NCI-H1694 treated with DMSO at 0.1 percent for 48 hours (cell line): ENCODE measurements at regions not wholly inside any gene's neighbourhood (a gene's known extent, or its start where the extent isn't known, plus 50 kb on each side); places are given as distances from the start of the nearest gene placed in this dataset.

Experiments
- DNase-seq: peaks from one replicate; lab custom pipeline; 2025; lab: John Stamatoyannopoulos, UW

GRCh38 chr12:39125566-39125965, 220.2 kb upstream of the CPNE8 start:
- no peak for DNase-seq

DNA sequence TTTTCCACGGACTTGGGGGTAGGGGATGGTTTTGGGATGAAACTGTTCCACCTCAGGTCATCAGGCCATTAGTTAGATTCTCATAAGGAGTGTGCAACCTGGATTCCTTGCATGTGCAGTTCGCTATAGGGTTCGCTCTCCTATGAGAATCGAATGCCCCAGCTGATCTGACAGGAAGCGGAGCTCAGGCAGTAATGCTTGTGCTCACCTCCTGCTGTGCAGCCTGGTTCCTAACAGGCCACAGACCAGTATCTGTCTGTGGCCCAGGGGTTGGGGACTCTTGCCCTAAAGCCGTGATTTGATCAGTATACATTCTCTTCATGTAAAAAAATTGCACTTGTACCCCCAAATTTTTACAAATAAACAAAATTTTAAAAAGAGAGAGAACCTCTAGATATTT, 219.4 kb upstream of the CPNE8 start:
- DNase-seq: no peak

DNA sequence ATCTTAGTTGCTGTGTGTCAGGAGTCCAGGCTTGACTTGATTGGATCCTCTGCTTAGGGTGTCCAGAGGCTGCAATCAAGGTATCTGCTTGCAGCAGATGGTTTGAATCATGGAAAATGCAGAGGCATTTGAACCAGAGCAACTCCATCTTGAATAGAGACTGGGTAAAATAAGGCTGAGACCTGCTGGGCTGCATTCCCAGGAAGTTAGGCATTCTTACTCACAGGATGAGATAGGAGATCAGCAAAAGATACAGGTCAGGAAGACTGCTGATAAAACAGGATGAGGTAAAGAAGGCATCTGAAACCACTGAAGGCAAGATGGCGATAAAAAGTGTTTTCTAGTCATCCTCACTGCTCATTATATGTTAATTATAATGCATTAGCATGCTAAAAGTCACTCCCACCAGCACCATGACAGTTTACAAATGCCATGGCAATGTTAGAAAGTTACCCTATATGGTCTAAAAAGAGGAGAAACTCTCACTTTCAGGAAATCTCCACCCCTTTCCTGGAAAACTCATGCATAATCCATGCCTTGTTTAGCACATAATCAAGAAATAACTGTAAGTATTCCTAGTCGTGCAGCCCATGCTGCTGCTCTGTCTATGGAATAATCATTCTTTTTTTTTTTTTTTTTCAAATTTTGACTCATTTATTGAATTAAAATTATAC, 218.3 kb upstream of the CPNE8 start:
- no peak for DNase-seq

DNA sequence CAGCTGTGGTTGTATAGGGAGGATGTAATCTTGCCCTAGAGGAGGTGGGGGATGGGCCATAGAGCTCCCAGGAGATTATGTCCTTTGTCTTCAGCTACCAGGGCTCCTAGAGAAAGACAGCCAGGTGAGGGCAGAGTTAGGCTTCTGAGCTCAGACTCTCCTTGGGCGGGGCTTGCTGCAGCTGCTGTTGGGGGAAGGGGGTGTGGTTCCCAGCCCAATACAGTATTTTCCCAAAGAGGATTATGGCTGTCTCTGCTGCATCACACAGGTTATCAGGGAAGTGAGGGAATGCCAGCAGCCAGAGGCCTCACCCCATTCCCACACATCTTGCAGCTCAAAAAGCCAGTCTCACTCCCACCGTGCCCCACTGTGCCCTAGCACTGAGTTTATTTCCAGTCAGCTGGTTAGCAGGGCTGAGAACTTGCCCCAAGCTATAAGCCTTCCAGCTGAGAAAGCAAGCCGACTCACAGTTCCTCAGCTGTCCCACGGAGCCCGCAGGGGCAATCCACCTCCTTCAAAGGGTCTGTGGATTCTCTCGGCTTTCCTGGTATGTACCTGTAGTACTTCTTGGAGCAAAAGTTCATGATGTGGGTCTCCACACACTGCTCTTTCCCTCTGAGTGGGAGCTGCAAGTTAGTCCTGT, 217.3 kb upstream of the CPNE8 start:
- DNase-seq: no peak

GRCh38 chr12:39116861-39117260, 211.5 kb upstream of the CPNE8 start:
- DNase-seq: no peak

DNA sequence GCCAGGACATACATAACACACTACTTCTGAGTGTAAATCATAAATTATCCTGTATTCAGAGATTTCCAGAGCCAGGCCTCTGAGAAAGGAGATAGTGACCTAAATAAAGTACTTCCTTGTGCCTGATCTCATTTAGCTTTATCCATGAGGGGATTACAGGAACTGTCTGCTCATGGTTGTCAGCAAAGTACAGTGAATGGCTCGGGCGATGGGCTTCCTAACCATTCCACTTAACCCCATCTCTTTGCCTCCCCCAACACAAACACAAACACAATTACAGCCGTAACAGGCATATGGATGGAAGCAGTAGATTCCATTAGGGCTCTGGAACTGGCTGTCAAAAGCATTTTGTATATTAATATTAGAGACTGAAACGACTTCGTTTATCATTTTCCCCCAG, 206.7 kb upstream of the CPNE8 start:
- no peak for DNase-seq

DNA sequence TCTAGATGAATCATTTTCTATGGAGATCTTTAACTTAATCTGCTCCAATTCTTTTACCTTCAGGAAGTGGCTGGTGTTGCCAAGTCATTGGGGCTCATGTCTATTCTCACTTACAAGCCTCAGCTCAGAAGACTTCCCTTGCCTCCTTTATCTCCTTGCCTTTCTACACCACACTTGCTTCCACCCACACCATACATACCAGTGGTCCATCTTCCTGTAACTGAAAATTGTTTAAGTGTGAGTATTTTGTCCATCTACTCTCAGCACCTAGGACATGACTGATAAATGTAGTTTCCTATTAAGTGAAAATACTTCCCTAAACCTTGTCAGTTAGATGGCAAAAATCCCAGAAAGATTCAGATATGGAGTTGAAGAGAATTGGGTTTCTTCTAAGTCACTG, 199.7 kb upstream of the CPNE8 start:
- no peak for DNase-seq

DNA sequence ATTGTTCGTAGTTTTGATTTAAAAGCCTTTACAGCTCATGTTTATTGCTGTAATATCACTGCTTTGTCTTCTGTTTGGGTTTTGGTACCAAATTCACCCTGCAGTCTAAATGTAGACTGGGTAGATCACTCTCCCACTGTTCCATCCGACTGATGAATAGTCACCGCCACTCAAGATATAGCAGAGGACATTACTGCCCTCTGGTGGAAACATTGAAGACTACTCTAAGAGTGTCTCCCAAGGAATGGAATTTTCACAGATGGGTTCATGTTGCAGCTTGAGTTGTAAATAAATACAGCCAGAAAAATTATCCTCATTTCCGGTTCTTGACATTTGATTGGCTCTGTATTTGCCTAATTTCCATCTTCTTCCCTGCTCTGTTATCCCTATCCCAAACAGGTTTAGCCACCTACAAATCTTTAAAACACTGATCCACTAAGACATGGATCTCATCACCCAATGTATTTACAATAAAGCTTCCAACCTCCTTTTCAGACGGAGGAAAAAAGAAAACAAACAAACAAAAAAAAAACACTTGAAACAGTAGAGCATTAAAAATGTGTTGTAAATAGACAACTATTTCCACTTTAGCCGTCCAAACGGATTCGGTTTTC, 198.3 kb upstream of the CPNE8 start:
- DNase-seq: peak; percentile 4

DNA sequence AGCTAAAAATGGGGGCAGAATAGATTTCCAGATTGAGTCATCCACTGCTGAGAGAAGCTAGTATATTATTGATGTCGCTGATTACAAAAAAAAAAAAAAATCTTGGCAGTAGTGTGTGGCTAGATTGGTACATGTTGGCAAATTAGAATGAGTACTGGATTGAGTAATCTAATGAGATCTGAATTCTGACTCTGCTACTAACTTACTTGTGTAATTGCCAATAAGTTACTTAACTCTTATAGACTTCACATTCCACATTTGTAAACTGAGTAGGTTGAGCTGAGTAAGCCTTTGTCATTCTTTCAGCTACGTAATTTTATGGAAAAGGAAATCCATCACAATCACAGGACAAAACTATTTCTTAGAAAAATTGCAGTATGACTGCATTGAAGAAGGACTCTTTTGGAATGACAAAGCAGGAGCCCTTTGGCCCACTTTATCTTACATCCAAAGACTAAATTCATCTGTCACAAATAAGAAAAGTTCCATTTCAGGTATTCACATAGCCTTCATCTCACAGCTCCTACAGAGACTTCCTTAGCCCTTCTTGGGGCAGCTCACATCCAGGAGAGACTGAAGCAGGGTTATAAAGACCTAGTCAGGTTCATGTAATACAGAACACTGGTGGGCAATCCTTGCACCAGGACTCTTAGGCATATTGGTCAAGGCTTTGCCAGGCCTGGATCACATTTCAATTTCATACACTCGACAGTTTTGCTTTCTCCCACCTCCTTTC, 197.3 kb upstream of the CPNE8 start:
- no peak for DNase-seq

- DNase-seq: no peak
Measured at GRCh38 chr12:39095636-39096330, 190.4 kb upstream of the CPNE8 start.

DNA sequence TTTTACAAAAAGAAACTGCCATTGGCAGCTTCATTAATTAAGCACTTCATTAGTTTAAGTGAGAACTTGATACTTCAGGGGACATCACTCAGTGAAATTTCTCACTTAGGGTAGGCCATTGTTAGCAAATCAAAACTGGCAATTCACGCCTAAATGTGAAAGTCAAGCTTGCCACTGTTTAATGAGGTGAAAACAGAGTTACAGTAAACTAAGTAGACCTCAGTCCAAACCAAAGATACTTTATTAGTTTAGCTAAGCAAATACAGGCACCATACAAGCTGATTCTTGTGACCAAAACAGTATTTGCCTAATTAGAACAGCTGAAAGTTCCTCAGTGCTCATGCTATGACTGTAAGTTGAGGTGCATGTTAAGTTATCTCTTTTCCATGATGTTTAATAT, 176.5 kb upstream of the CPNE8 start:
- DNase-seq: no peak

- no peak for DNase-seq
Measured at GRCh38 chr12:39077226-39077625, 171.8 kb upstream of the CPNE8 start.

DNA sequence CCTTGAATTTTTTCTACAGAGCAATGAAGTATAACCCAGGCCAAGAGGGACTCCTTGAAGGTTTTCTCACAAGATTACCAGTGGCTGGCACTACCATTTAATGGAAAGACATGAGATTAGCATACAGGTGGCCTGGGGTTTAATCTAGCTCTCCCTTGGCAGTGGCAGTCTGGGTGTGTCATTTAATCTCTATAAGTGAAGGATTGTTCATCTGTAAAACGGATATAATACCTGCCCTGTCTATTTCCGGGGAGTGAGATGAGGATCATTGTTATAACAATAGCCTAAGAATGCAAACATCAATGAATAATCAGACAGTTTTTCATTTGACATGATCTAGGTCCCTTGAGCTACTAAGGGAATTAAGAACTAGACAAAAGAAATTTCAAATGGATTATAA, 168.7 kb upstream of the CPNE8 start:
- DNase-seq: no peak

DNA sequence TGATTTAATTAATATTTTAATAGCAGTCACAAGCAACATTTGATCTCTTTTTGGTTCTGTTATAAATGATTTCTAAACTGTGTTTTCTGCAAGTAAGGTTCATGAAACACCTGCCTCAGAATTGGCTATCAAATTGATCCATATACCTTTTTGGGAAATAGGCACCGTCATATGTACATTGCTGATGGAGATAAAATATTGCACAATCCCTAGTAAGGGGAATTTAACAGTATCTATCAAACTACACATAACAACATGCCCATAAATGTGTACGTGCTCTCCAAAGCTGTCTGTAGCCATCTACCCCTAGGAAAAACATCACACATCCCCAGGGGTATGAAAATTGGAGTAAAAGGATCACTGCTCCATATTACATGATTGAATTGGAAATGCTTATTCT, 167.3 kb upstream of the CPNE8 start:
- no peak for DNase-seq

GRCh38 chr12:39071611-39072010, 166.2 kb upstream of the CPNE8 start:
- DNase-seq: no peak

- DNase-seq: no peak
Measured at GRCh38 chr12:39070775-39071174, 165.4 kb upstream of the CPNE8 start.

DNA sequence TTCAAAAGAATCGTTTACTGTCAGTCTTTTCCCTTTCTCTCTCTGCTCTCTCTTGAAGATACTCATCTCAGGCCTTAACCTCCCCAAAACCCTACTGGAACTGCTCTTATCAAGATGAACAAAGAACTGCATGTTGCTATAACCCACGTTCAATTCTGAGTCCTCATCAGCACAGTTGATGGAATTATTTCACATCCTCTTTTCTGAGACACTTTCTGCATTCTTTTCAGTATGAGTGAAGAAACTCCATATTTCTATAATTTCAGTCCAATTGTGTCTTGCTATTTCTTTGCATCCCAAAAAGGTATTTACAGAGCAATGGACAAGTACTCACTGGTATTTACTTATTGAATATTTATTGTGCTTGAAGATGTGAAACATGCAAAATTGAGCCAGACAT, 160.1 kb upstream of the CPNE8 start:
- no peak for DNase-seq

GRCh38 chr12:39064708-39065107, 159.3 kb upstream of the CPNE8 start:
- DNase-seq: no peak

GRCh38 chr12:39062266-39062996, 157.0 kb upstream of the CPNE8 start:
- no peak for DNase-seq

DNA sequence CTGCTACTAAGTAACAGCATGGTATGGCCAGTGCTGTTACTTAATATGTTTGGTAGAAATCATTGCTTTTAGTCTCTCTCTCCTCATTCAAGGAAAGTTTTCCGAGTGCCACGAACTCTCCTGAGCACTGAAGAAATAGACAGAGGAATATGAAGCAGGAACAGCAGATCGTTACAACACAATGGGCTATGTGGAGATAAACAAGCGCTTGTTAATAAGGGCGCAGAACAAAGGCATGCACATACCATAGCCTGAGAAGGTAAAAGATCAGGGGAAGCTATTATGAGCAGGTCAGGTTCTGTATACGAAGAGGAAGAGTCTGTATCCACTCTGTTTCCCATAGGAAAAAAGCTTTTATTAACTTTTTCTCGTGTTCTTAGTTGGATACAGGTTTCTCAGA, 156.2 kb upstream of the CPNE8 start:
- DNase-seq: no peak

DNA sequence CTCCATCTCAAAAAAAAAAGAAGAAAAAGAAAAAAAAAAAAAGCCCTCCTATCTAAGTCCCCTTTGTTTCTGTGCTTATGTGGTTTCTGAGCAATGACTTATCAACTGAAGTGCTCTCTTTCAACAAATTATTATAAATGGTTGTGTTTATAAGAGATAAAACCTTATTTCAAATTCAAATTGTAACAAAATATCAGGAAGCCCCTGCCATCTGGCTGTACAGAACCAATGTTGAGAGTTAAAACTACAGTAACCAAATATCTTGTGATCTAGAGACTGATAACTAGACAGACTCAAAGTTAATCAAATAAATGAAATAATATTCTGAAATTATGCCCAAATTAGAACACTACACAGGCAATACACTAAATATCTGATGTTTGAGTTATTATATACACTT, 143.0 kb upstream of the CPNE8 start:
- DNase-seq: no peak
